ENCODE measurements at regions not wholly inside any gene's neighbourhood (a gene's known extent, or its start where the extent isn't known, plus 50 kb on each side); places are given as distances from the start of the nearest gene placed in this dataset.

DNA sequence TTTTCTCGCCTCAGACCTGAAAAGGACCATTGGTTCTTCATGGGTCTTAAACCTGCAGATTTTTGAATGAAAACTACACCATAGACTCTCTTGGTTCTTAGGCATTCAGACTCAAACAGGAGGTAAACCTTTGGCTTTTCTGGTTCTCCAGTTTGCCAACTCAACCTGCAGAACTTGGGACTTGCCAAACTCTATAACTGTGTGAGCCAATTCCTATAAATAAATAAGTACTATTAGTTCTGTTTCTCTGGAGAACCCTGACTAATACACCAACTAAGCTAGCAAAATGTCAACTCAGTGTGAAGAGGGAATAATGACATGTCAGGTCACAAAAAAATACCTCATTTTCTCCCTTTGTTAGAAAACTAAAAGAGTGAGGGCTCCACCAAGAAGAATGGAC lies 374.6 kb downstream of the RAB28 start:
- Histone ChIP-seq H3K4me3 (no peak overlapping the region), H3K36me3 (no peaks in the 10 kb centered on the region), H3K4me1 (no peaks in the 10 kb centered on the region), H3K27me3 (no peaks in the 10 kb centered on the region), H3K9me3 (no peaks in the 10 kb centered on the region), H3K27ac (no peak overlapping the region)
- 75% methylated on average over 1 of the region's 1 CpG for WGBS (ENCODE audit: insufficient coverage, low coverage, low lambda C conversion rate, missing lambda C conversion rate)
- DNase-seq (no peak), ATAC-seq (peak in 2 of 4 donors; percentile 19 to 59)
- no peak for TF ChIP-seq POLR2A (IDR thresholded peaks at IDR 0.05)
- TF ChIP-seq, protein P1, sequence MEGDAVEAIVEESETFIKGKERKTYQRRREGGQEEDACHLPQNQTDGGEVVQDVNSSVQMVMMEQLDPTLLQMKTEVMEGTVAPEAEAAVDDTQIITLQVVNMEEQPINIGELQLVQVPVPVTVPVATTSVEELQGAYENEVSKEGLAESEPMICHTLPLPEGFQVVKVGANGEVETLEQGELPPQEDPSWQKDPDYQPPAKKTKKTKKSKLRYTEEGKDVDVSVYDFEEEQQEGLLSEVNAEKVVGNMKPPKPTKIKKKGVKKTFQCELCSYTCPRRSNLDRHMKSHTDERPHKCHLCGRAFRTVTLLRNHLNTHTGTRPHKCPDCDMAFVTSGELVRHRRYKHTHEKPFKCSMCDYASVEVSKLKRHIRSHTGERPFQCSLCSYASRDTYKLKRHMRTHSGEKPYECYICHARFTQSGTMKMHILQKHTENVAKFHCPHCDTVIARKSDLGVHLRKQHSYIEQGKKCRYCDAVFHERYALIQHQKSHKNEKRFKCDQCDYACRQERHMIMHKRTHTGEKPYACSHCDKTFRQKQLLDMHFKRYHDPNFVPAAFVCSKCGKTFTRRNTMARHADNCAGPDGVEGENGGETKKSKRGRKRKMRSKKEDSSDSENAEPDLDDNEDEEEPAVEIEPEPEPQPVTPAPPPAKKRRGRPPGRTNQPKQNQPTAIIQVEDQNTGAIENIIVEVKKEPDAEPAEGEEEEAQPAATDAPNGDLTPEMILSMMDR (IDR thresholded peaks at IDR 0.05) = no peak
- intact Hi-C loops (cut with DNase I) = no loop called here

DNA sequence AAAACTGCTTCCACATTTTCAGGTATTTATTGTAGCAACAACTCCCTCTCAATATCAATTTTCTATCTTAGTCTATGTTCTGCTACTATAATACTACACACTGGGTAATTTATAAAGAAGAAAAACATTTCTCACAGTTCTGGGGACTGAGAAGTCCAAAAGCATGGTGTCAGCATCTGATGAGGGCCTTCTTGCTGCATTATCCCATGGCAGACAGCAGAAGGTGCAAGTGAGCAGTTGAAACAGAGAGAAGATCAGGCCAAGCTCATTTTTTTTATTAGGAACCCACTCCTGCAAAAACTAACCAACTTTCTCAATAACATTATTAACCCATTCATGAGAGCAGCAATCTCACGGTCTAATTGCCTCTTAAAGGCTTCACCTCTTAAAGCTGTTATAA lies 376.0 kb downstream of the RAB28 start:
- TF ChIP-seq, protein P1 (IDR thresholded peaks at IDR 0.05) = no peak
- no peak for TF ChIP-seq POLR2A (IDR thresholded peaks at IDR 0.05)
- Histone ChIP-seq H3K4me1 (no peaks in the 10 kb centered on the region), H3K27ac (no peak overlapping the region), H3K36me3 (no peaks in the 10 kb centered on the region), H3K27me3 (no peaks in the 10 kb centered on the region), H3K4me3 (no peak overlapping the region), H3K9me3 (no peaks in the 10 kb centered on the region)
- intact Hi-C loops (cut with DNase I) = no loop called here
- 88% methylated on average over 1 of the region's 1 CpG for WGBS (ENCODE audit: insufficient coverage, low coverage, low lambda C conversion rate, missing lambda C conversion rate)
- no peak for DNase-seq
- ATAC-seq = no peak

- Histone ChIP-seq H3K4me1 (no peaks in the 10 kb centered on the region), H3K36me3 (no peaks in the 10 kb centered on the region), H3K27ac (no peak overlapping the region), H3K9me3 (no peaks in the 10 kb centered on the region), H3K4me3 (no peak overlapping the region), H3K27me3 (no peaks in the 10 kb centered on the region)
- intact Hi-C loops (cut with DNase I) = no loop called here
- TF ChIP-seq POLR2A (IDR thresholded peaks at IDR 0.05) = no peak
- TF ChIP-seq, protein P1 (IDR thresholded peaks at IDR 0.05) = no peak
- WGBS (ENCODE audit: insufficient coverage, low coverage, low lambda C conversion rate, missing lambda C conversion rate) = 77% methylated on average over 6 of the region's 7 CpGs
- no peak for ATAC-seq
- DNase-seq = no peak
Measured at GRCh38 chr4:13103382-13104015, 380.6 kb downstream of the RAB28 start.

DNA sequence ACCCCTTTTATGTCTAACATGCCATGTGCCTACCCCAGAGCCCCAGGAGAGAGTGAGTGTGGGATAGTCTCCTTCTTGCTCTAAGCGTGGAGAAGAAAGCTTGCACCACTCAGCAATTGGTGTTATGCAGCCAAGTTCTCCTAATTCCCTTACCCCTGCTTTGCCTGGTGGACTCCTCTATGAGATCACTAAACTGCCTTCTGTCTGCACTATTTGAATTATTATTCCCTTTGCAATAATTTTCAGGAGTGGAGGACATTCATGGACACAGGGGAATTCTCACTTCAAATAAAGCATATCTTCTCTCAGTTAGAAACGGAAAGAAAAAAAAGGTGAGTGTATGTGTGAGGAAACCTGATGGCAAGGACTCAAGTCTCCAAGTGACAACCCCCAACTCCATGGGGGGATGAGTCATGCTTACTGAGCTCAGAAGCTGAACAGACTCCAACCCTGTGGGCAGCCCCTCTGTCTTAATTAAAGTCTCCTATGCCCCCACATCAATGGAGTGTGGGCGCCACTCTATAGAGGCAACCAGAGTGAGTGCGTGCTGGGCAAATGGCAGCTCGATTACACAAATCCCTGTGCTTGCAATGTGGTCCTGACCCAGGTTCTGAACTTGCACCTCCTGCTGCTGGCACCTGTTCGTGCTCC lies 381.9 kb downstream of the RAB28 start:
- ATAC-seq (no peak), DNase-seq (no peak)
- WGBS (ENCODE audit: insufficient coverage, low coverage, low lambda C conversion rate, missing lambda C conversion rate) = 79% methylated on average over 3 of the region's 6 CpGs
- Histone ChIP-seq H3K4me1 (no peaks in the 10 kb centered on the region), H3K9me3 (no peaks in the 10 kb centered on the region), H3K27ac (no peak overlapping the region), H3K36me3 (no peaks in the 10 kb centered on the region), H3K27me3 (no peaks in the 10 kb centered on the region), H3K4me3 (no peak overlapping the region)
- intact Hi-C loops (cut with DNase I) = no loop called here
- TF ChIP-seq POLR2A (IDR thresholded peaks at IDR 0.05) = no peak
- TF ChIP-seq, protein P1 (IDR thresholded peaks at IDR 0.05) = no peak

All from right lobe of liver (tissue), 6 donors.